Stomach (tissue), 8 donors: ENCODE measurements at regions not wholly inside any gene's neighbourhood (a gene's known extent, or its start where the extent isn't known, plus 50 kb on each side); places are given as distances from the start of the nearest gene placed in this dataset.

Source experiments
- DNase-seq, 2 donors: peaks; one replicate each; pipeline versions ENCODE4 v3.0.0 to v3.0.0-alpha.2; 2013 to 2019
- H3K27ac ChIP-seq, 5 donors: fragments of 200-600 bp in 4 of 5; sonication (generic) in 4 of 5; one replicate each; pipeline ENCODE4 v1.5.1; 2013 to 2019; ENCODE audit warnings: mild to moderate bottlenecking in 1 of 5, moderate library complexity in 1 of 5
- H3K27me3 ChIP-seq, 3 donors: fragments of 200-600 bp; sonication (generic); one replicate each; pipeline ENCODE4 v1.5.1; 2017 to 2019; ENCODE audit warnings: mixed run types in 1 of 3
- H3K36me3 ChIP-seq, 4 donors: fragments of 200-600 bp; sonication (generic); 1 replicate in 3 of 4; 2 replicates in 1 of 4; pipeline ENCODE4 v1.5.1; 2016 to 2019
- H3K4me1 ChIP-seq, 4 donors: fragments of 200-600 bp; sonication (generic); one replicate each; pipeline ENCODE4 v1.5.1; 2016 to 2019
- H3K4me3 ChIP-seq, 4 donors: fragments of 200-600 bp; sonication (generic) in 3 of 4; one replicate each; pipeline ENCODE4 v1.5.1; 2016 to 2019; ENCODE audit warnings: mild to moderate bottlenecking in 1 of 4
- H3K9me3 ChIP-seq, 4 donors: fragments of 200-600 bp; sonication (generic); one replicate each; pipeline ENCODE4 v1.5.1; 2016 to 2019
- EP300 ChIP-seq: sonication (generic); formaldehyde crosslinking; IDR thresholded peaks from one replicate; pipeline ENCODE4 v1.6.1; 2017; ENCODE audit warnings: antibody characterized with exemption
- POLR2A ChIP-seq, 4 donors: fragments of 450-650 bp; IDR thresholded peaks; one replicate each; pipeline ENCODE4 v1.6.1; 2016; ENCODE audit warnings: antibody characterized with exemption in 4 of 4, control low read depth in 2 of 4, mild to moderate bottlenecking in 1 of 4, moderate library complexity in 1 of 4
- POLR2AphosphoS5 ChIP-seq, 3 donors: sonication (generic); formaldehyde crosslinking; IDR thresholded peaks; one replicate each; pipeline ENCODE4 v1.6.1; 2016; ENCODE audit warnings: antibody characterized with exemption in 3 of 3
- WGBS, 5 donors: extraction: QIAGEN DNeasy Blood & Tissue Kit in 3 of 5; methylation state at CpG; one replicate each; pipeline versions ENCODE4 v1.1.5 to v1.1.7; 2013 to 2018; 5-methylcytosine and 5-hydroxymethylcytosine counted together
- intact Hi-C: fragments of 100-400 bp; cut with DNase I; formaldehyde crosslinking; loops from one replicate; pipeline ENCODE4 v1.15.1; 2023; ENCODE audit warnings: low total_unique reads
- TF ChIP-seq, protein P1 (sequence below), 7 experiments: fragments of 450-650 bp in 4 of 7; fragments of 200-600 bp in 3 of 7; sonication (generic) in 3 of 7; IDR thresholded peaks; one replicate each; pipeline ENCODE4 v1.5.1; 2016 to 2019; ENCODE audit warnings: antibody characterized with exemption in 7 of 7, control low read depth in 2 of 7, mild to moderate bottlenecking in 1 of 7
- donor health status: healthy with polysubstance abuse.
- donor health status: Bipolar disorder and iron deficiency.
- donor health status: healthy.

DNA sequence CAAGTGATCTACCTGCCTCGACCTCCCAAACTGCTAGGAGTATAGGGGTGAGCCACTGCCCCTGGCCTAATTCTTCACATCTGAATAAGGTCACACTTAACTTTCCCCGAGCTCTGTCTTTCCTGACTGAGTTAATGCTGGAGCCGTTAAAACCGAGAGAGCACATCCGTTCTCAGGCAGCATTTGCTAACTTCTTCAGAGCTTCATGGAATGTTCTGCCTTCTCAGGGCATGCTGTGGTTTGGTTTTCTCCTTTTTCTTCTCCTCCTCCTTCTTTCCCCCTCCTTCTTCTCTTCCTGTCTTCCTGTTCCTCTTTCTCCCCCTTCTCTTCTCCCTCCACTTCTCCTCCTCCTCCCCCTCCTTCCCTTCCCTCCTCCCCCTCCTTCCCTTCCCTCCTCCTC is 119.9 kb downstream of the ASMT start:
- no peaks in the 10 kb centered on the region for H3K4me1 ChIP-seq
- H3K27ac ChIP-seq: no peak overlapping the region
- H3K27me3 ChIP-seq: no peaks in the 10 kb centered on the region
- intact Hi-C loops: no loop called here
- H3K36me3 ChIP-seq: no peaks in the 10 kb centered on the region
- TF ChIP-seq POLR2A (IDR thresholded peaks at IDR 0.05) (no peak), EP300 (no peak), POLR2AphosphoS5 (IDR thresholded peaks at IDR 0.05) (no peak)
- TF ChIP-seq, protein P1, sequence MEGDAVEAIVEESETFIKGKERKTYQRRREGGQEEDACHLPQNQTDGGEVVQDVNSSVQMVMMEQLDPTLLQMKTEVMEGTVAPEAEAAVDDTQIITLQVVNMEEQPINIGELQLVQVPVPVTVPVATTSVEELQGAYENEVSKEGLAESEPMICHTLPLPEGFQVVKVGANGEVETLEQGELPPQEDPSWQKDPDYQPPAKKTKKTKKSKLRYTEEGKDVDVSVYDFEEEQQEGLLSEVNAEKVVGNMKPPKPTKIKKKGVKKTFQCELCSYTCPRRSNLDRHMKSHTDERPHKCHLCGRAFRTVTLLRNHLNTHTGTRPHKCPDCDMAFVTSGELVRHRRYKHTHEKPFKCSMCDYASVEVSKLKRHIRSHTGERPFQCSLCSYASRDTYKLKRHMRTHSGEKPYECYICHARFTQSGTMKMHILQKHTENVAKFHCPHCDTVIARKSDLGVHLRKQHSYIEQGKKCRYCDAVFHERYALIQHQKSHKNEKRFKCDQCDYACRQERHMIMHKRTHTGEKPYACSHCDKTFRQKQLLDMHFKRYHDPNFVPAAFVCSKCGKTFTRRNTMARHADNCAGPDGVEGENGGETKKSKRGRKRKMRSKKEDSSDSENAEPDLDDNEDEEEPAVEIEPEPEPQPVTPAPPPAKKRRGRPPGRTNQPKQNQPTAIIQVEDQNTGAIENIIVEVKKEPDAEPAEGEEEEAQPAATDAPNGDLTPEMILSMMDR (IDR thresholded peaks at IDR 0.05): no peak
- no peak overlapping the region for H3K4me3 ChIP-seq
- no peak for DNase-seq
- no peaks in the 10 kb centered on the region for H3K9me3 ChIP-seq
- 64 to 77% (median 75%) methylated on average over 5 of the region's 5 CpGs for WGBS, 5 donors

- no peak for DNase-seq
- H3K27ac ChIP-seq: no peak overlapping the region
- no peak overlapping the region for H3K4me3 ChIP-seq
- H3K36me3 ChIP-seq: no peaks in the 10 kb centered on the region
- no peak for TF ChIP-seq POLR2AphosphoS5 (IDR thresholded peaks at IDR 0.05)
- no peak for TF ChIP-seq EP300
- no peak for TF ChIP-seq POLR2A (IDR thresholded peaks at IDR 0.05)
- TF ChIP-seq, protein P1 (IDR thresholded peaks at IDR 0.05): no peak
- WGBS, 5 donors: 74 to 83% (median 78%) methylated on average over 11 of the region's 11 CpGs
- peaks cover 0 to 8% (median 0%) of the 10 kb centered on the region in 4 donors for H3K9me3 ChIP-seq
- intact Hi-C loops: no loop called here
- no peaks in the 10 kb centered on the region for H3K27me3 ChIP-seq
- no peaks in the 10 kb centered on the region for H3K4me1 ChIP-seq
Measured at GRCh38 chrX:1741816-1742394, 127.0 kb downstream of the ASMT start.

DNA sequence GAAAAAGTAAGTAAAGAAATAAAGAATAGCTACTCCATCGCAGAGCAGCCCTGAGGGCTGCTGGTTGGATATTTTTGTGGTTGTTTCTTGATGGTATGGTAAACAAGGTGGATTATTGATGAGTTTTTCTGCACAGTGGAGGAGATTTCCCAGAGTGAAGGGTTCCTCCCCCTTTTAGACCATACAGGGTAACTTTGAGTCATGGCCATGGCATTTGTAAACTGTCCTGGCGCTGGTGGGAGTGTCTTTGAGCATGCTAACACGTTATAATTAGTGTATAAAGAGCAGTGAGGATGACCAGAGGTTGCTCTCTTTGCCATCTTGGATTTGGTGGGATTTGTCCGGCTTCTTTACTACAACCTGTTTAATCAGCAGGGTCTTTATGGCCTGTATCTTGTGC is 128.2 kb downstream of the ASMT start:
- 44 to 76% (median 69%) methylated on average over 4 of the region's 4 CpGs for WGBS, 5 donors
- Histone ChIP-seq H3K36me3 (no peaks in the 10 kb centered on the region), H3K4me1 (no peaks in the 10 kb centered on the region), H3K9me3 (peaks cover 0 to 8% (median under 1%) of the 10 kb centered on the region in 4 donors), H3K4me3 (no peak overlapping the region), H3K27ac (no peak overlapping the region), H3K27me3 (no peaks in the 10 kb centered on the region)
- DNase-seq: no peak
- TF ChIP-seq EP300 (no peak), POLR2A (IDR thresholded peaks at IDR 0.05) (no peak), POLR2AphosphoS5 (IDR thresholded peaks at IDR 0.05) (no peak)
- TF ChIP-seq, protein P1 (IDR thresholded peaks at IDR 0.05): no peak
- intact Hi-C loops: no loop called here

- intact Hi-C loops: no loop called here
- no peak overlapping the region for H3K4me3 ChIP-seq
- TF ChIP-seq POLR2AphosphoS5 (IDR thresholded peaks at IDR 0.05): no peak
- TF ChIP-seq POLR2A (IDR thresholded peaks at IDR 0.05): no peak
- TF ChIP-seq, protein P1 (IDR thresholded peaks at IDR 0.05): no peak
- no peak for TF ChIP-seq EP300
- H3K4me1 ChIP-seq: no peaks in the 10 kb centered on the region
- no peaks in the 10 kb centered on the region for H3K36me3 ChIP-seq
- DNase-seq: no peak
- H3K27me3 ChIP-seq: no peaks in the 10 kb centered on the region
- 48 to 72% (median 60%) methylated on average over 2 of the region's 2 CpGs for WGBS, 5 donors
- H3K9me3 ChIP-seq: peaks cover 0 to 14% (median 5%) of the 10 kb centered on the region in 4 donors
- H3K27ac ChIP-seq: no peak overlapping the region
Measured at GRCh38 chrX:1743663-1744062, 128.8 kb downstream of the ASMT start.
